ENCODE measurements at regions not wholly inside any gene's neighbourhood (a gene's known extent, or its start where the extent isn't known, plus 50 kb on each side); places are given as distances from the start of the nearest gene placed in this dataset.

GRCh38 chr13:53439439-53440225, 411.0 kb downstream of the OLFM4 start:
- no peak overlapping the region for H3K27ac ChIP-seq (ENCODE audit: insufficient read depth, low read depth, low read length)
- no TSS peak for BruUV-seq (replicated peaks)
- dilution Hi-C loops (cut with MboI; ENCODE audit: extremely low pct_ligation_motif_present, low sequenced_read_pairs): no loop called here
- no peaks in the 10 kb centered on the region for H3K9me3 ChIP-seq (replicated peaks; ENCODE audit: control insufficient read depth, insufficient read depth, low read length)
- no peaks in the 10 kb centered on the region for H3K27me3 ChIP-seq (ENCODE audit: control insufficient read depth in 2 of 2, insufficient read depth in 2 of 2, low read length in 2 of 2)
- no peaks in the 10 kb centered on the region for H3K9me1 ChIP-seq (replicated peaks; ENCODE audit: control insufficient read depth, extremely low read depth, insufficient read depth, low read length)
- no peak for TF ChIP-seq GATA2 (IDR thresholded peaks at IDR 0.05; ENCODE audit: insufficient read depth, insufficient read length, low read depth, low read length)
- H3K9ac ChIP-seq (replicated peaks; ENCODE audit: extremely low read depth, insufficient read depth, low read length): no peak overlapping the region
- POLR2A ChIA-PET: no interaction called here
- no peak for DNase-seq (ENCODE audit: low read depth, low spot score)
- FAIRE-seq: no peak
- no peaks in the 10 kb centered on the region for H3K4me1 ChIP-seq (ENCODE audit: control insufficient read depth, extremely low read depth, insufficient read depth, low read length)
- H3K4me3 ChIP-seq (replicated peaks in 1 of 3; ENCODE audit: insufficient read depth in 1 of 3, low read depth in 1 of 3, low read length in 3 of 3): no peak overlapping the region
- no peaks in the 10 kb centered on the region for H3K36me3 ChIP-seq (ENCODE audit: control insufficient read depth in 2 of 2, extremely low read depth in 1 of 2, insufficient read depth in 2 of 2, low read length in 2 of 2)
- no peak overlapping the region for H2AFZ ChIP-seq (ENCODE audit: low read depth, low read length)
- intact Hi-C loops (cut with micrococcal nuclease): no loop called here
- no peaks in the 10 kb centered on the region for H4K20me1 ChIP-seq (replicated peaks; ENCODE audit: control insufficient read depth, extremely low read depth, insufficient read depth, low read length)
- H3K79me2 ChIP-seq (ENCODE audit: control insufficient read depth, insufficient read depth, low read length): no peaks in the 10 kb centered on the region
- CTCF ChIA-PET: no interaction called here
- no peak overlapping the region for H3K4me2 ChIP-seq (ENCODE audit: insufficient read depth, low read length)

GRCh38 chr13:53442979-53443378, 414.4 kb downstream of the OLFM4 start:
- DNase-seq (ENCODE audit: low read depth, low spot score) (no peak), FAIRE-seq (no peak)
- Histone ChIP-seq H3K9ac (replicated peaks; ENCODE audit: extremely low read depth, insufficient read depth, low read length) (no peak overlapping the region), H3K4me1 (ENCODE audit: control insufficient read depth, extremely low read depth, insufficient read depth, low read length) (no peaks in the 10 kb centered on the region), H3K36me3 (ENCODE audit: control insufficient read depth in 2 of 2, extremely low read depth in 1 of 2, insufficient read depth in 2 of 2, low read length in 2 of 2) (no peaks in the 10 kb centered on the region), H4K20me1 (replicated peaks; ENCODE audit: control insufficient read depth, extremely low read depth, insufficient read depth, low read length) (no peaks in the 10 kb centered on the region), H3K9me1 (replicated peaks; ENCODE audit: control insufficient read depth, extremely low read depth, insufficient read depth, low read length) (no peaks in the 10 kb centered on the region), H3K79me2 (ENCODE audit: control insufficient read depth, insufficient read depth, low read length) (no peaks in the 10 kb centered on the region), H3K4me2 (ENCODE audit: insufficient read depth, low read length) (no peak overlapping the region), H3K9me3 (replicated peaks; ENCODE audit: control insufficient read depth, insufficient read depth, low read length) (peaks cover 6% of the 10 kb centered on the region), H2AFZ (ENCODE audit: low read depth, low read length) (no peak overlapping the region), H3K27me3 (ENCODE audit: control insufficient read depth in 2 of 2, insufficient read depth in 2 of 2, low read length in 2 of 2) (no peaks in the 10 kb centered on the region), H3K27ac (ENCODE audit: insufficient read depth, low read depth, low read length) (no peak overlapping the region), H3K4me3 (replicated peaks in 1 of 3; ENCODE audit: insufficient read depth in 1 of 3, low read depth in 1 of 3, low read length in 3 of 3) (no peak overlapping the region)
- dilution Hi-C loops (cut with MboI; ENCODE audit: extremely low pct_ligation_motif_present, low sequenced_read_pairs) (no loop called here), intact Hi-C loops (cut with micrococcal nuclease) (no loop called here)
- no peak for TF ChIP-seq POLR2A (IDR thresholded peaks at IDR 0.05; ENCODE audit: low read depth, low read length)
- TF ChIP-seq EZH2 (IDR thresholded peaks at IDR 0.05; ENCODE audit: borderline replicate concordance, low read depth, low read length, severe bottlenecking): no peak
- no peak for TF ChIP-seq JUN (IDR thresholded peaks at IDR 0.05; ENCODE audit: borderline replicate concordance, insufficient read depth, insufficient read length, low read depth)
- no peak for TF ChIP-seq GATA2 (IDR thresholded peaks at IDR 0.05; ENCODE audit: insufficient read depth, insufficient read length, low read depth, low read length)
- BruUV-seq (replicated peaks): no TSS peak
- CTCF ChIA-PET: no interaction called here
- POLR2A ChIA-PET: no interaction called here
